GM23338 (cell line): ENCODE measurements at regions not wholly inside any gene's neighbourhood (a gene's known extent, or its start where the extent isn't known, plus 50 kb on each side); places are given as distances from the start of the nearest gene placed in this dataset.

Source experiments
- ATAC-seq: fragments of 200-7000 bp; cut with Tn5 transposase; 3 replicates; pipeline ENCODE4 v1.9.1; 2020
- DNase-seq: peaks from one replicate; pipeline ENCODE4 v3.0.0-alpha.2; 2015; ENCODE audit warnings: low spot score
- H2AFZ ChIP-seq: fragments of 200-600 bp; sonication (generic); 2 replicates; pipeline ENCODE4 v1.8.0; 2016; ENCODE audit warnings: antibody characterized with exemption, mild to moderate bottlenecking, moderate library complexity
- H3F3A ChIP-seq: fragments of 200-600 bp; sonication (generic); replicated peaks from 2 replicates; pipeline ENCODE4 v1.8.0; 2017; ENCODE audit warnings: antibody characterized with exemption, mixed run types, low read depth
- H3K27ac ChIP-seq: fragments of 200-600 bp; sonication (generic); 2 replicates; pipeline ENCODE4 v1.6.1; 2016; ENCODE audit warnings: low read depth
- H3K27me3 ChIP-seq: fragments of 200-600 bp; sonication (generic); 2 replicates; pipeline ENCODE4 v1.8.0; 2016; ENCODE audit warnings: mild to moderate bottlenecking, mixed run types, moderate library complexity; ENCODE audit not compliant: insufficient read depth
- H3K36me3 ChIP-seq: fragments of 200-600 bp; sonication (generic); 2 replicates; pipeline ENCODE4 v1.8.0; 2016; ENCODE audit warnings: mild to moderate bottlenecking; ENCODE audit not compliant: insufficient read depth
- H3K4me1 ChIP-seq: fragments of 200-600 bp; sonication (generic); 2 replicates; pipeline ENCODE4 v1.8.0; 2016; ENCODE audit warnings: mild to moderate bottlenecking, moderate library complexity; ENCODE audit not compliant: insufficient read depth
- H3K4me2 ChIP-seq: fragments of 200-600 bp; sonication (generic); 2 replicates; pipeline ENCODE4 v1.7.1; 2017; ENCODE audit warnings: mixed run types
- H3K4me3 ChIP-seq: fragments of 200-600 bp; sonication (generic); 2 replicates; pipeline ENCODE4 v1.6.1; 2016; ENCODE audit warnings: mixed run types
- H3K79me2 ChIP-seq: fragments of 200-600 bp; sonication (generic); replicated peaks from 2 replicates; pipeline ENCODE4 v1.8.0; 2017; ENCODE audit warnings: mild to moderate bottlenecking; ENCODE audit not compliant: insufficient read depth
- H3K9me2 ChIP-seq: fragments of 200-600 bp; sonication (generic); 2 replicates; pipeline ENCODE4 v1.8.0; 2017; ENCODE audit not compliant: insufficient read depth
- H4K20me1 ChIP-seq: fragments of 200-600 bp; sonication (generic); replicated peaks from 2 replicates; pipeline ENCODE4 v1.8.0; 2017; ENCODE audit warnings: mild to moderate bottlenecking; ENCODE audit not compliant: insufficient read depth
- H3K27ac Mint-ChIP-seq: 2 replicates; pipeline ENCODE4 v1.8.0; 2020; ENCODE audit warnings: inconsistent platforms, mild to moderate bottlenecking, moderate library complexity, mixed read lengths
- H3K27me3 Mint-ChIP-seq: 3 replicates; pipeline ENCODE4 v1.8.0; 2022; ENCODE audit warnings: low read depth, mild to moderate bottlenecking, moderate library complexity, mixed read lengths, inconsistent platforms; ENCODE audit not compliant: insufficient read depth, poor library complexity
- H3K36me3 Mint-ChIP-seq: 3 replicates; pipeline ENCODE4 v1.8.0; 2021; ENCODE audit warnings: low read depth, mild to moderate bottlenecking, inconsistent platforms, moderate library complexity, mixed read lengths
- H3K4me1 Mint-ChIP-seq: 3 replicates; pipeline ENCODE4 v1.8.0; 2020; ENCODE audit warnings: mild to moderate bottlenecking, inconsistent platforms, mixed read lengths
- H3K4me3 Mint-ChIP-seq: 3 replicates; pipeline ENCODE4 v1.8.0; 2021; ENCODE audit warnings: moderate library complexity, mild to moderate bottlenecking, inconsistent platforms, mixed read lengths
- H3K9me3 Mint-ChIP-seq: 3 replicates; pipeline ENCODE4 v1.8.0; 2020; ENCODE audit warnings: moderate library complexity, mild to moderate bottlenecking, inconsistent platforms, mixed read lengths
- CREB1 ChIP-seq: fragments of 250-450 bp; sonication (Bioruptor Pico); IDR thresholded peaks from 2 replicates; pipeline ENCODE4 v1.5.0; 2020; ENCODE audit warnings: low read depth, mild to moderate bottlenecking, moderate library complexity
- EZH2phosphoT487 ChIP-seq: fragments of 200-600 bp; sonication (generic); IDR thresholded peaks from one replicate; pipeline ENCODE4 v1.8.1; 2018; ENCODE audit warnings: antibody characterized with exemption; ENCODE audit not compliant: unreplicated experiment
- JUNB ChIP-seq: IDR thresholded peaks from one replicate; pipeline ENCODE4 v1.6.1; 2016; ENCODE audit warnings: antibody characterized with exemption; ENCODE audit not compliant: unreplicated experiment
- NANOG ChIP-seq: IDR thresholded peaks from 2 replicates; pipeline ENCODE4 v1.6.1; 2016; ENCODE audit warnings: antibody characterized with exemption, borderline replicate concordance
- STAT1 ChIP-seq: IDR thresholded peaks from one replicate; pipeline ENCODE4 v1.6.1; 2016; ENCODE audit warnings: antibody characterized with exemption; ENCODE audit not compliant: unreplicated experiment
- ZNF114 ChIP-seq: fragments of 250-450 bp; sonication (Bioruptor Pico); IDR thresholded peaks from 2 replicates; pipeline ENCODE4 v1.5.0; 2020; ENCODE audit warnings: mild to moderate bottlenecking, moderate library complexity
- ZNF331 ChIP-seq: fragments of 250-450 bp; sonication (Bioruptor Pico); IDR thresholded peaks from 2 replicates; pipeline ENCODE4 v1.5.0; 2020; ENCODE audit warnings: low read depth, mild to moderate bottlenecking, moderate library complexity
- TF ChIP-seq, protein P1 (sequence below): fragments of 250-450 bp; sonication (Bioruptor Pico); IDR thresholded peaks from 2 replicates; pipeline ENCODE4 v1.5.0; 2020; ENCODE audit warnings: mild to moderate bottlenecking, moderate library complexity
- TF ChIP-seq, protein P2 (sequence below), 2 experiments: fragments of 200-600 bp in 1 of 2; sonication (generic) in 1 of 2; conservative IDR thresholded peaks; 2 replicates each; pipeline versions ENCODE4 v1.5.1 to v1.6.1; 2016 to 2017; ENCODE audit warnings: antibody characterized with exemption in 2 of 2, low read depth in 2 of 2, mild to moderate bottlenecking in 2 of 2, moderate library complexity in 1 of 2
- TF ChIP-seq, protein P3 (sequence below): IDR thresholded peaks from one replicate; pipeline ENCODE4 v1.6.1; 2018; ENCODE audit warnings: antibody characterized with exemption; ENCODE audit not compliant: unreplicated experiment
- TF ChIP-seq, protein P4 (sequence below): IDR thresholded peaks from 2 replicates; pipeline ENCODE4 v1.6.1; 2016; ENCODE audit warnings: antibody characterized with exemption

DNA sequence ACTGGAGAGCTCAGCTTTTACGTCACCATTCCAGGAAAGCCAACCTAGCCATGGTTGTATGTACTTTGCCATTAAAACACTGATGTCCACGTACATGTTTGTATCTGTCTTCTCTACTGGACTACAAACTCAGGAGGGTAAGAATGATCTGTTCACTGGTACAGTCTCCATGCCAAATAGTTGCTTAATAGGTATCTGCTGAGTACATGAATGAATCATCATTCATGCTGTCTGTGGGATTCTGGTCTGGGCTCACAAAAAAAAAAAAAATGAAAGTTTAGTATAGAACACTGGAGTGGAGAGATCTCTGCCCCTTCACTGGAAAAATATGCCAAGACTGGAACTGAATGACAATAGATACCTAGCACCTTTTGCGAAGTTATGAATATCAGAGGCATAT lies 102.6 kb upstream of the ITGA4 start (continued):
- TF ChIP-seq, protein P1, sequence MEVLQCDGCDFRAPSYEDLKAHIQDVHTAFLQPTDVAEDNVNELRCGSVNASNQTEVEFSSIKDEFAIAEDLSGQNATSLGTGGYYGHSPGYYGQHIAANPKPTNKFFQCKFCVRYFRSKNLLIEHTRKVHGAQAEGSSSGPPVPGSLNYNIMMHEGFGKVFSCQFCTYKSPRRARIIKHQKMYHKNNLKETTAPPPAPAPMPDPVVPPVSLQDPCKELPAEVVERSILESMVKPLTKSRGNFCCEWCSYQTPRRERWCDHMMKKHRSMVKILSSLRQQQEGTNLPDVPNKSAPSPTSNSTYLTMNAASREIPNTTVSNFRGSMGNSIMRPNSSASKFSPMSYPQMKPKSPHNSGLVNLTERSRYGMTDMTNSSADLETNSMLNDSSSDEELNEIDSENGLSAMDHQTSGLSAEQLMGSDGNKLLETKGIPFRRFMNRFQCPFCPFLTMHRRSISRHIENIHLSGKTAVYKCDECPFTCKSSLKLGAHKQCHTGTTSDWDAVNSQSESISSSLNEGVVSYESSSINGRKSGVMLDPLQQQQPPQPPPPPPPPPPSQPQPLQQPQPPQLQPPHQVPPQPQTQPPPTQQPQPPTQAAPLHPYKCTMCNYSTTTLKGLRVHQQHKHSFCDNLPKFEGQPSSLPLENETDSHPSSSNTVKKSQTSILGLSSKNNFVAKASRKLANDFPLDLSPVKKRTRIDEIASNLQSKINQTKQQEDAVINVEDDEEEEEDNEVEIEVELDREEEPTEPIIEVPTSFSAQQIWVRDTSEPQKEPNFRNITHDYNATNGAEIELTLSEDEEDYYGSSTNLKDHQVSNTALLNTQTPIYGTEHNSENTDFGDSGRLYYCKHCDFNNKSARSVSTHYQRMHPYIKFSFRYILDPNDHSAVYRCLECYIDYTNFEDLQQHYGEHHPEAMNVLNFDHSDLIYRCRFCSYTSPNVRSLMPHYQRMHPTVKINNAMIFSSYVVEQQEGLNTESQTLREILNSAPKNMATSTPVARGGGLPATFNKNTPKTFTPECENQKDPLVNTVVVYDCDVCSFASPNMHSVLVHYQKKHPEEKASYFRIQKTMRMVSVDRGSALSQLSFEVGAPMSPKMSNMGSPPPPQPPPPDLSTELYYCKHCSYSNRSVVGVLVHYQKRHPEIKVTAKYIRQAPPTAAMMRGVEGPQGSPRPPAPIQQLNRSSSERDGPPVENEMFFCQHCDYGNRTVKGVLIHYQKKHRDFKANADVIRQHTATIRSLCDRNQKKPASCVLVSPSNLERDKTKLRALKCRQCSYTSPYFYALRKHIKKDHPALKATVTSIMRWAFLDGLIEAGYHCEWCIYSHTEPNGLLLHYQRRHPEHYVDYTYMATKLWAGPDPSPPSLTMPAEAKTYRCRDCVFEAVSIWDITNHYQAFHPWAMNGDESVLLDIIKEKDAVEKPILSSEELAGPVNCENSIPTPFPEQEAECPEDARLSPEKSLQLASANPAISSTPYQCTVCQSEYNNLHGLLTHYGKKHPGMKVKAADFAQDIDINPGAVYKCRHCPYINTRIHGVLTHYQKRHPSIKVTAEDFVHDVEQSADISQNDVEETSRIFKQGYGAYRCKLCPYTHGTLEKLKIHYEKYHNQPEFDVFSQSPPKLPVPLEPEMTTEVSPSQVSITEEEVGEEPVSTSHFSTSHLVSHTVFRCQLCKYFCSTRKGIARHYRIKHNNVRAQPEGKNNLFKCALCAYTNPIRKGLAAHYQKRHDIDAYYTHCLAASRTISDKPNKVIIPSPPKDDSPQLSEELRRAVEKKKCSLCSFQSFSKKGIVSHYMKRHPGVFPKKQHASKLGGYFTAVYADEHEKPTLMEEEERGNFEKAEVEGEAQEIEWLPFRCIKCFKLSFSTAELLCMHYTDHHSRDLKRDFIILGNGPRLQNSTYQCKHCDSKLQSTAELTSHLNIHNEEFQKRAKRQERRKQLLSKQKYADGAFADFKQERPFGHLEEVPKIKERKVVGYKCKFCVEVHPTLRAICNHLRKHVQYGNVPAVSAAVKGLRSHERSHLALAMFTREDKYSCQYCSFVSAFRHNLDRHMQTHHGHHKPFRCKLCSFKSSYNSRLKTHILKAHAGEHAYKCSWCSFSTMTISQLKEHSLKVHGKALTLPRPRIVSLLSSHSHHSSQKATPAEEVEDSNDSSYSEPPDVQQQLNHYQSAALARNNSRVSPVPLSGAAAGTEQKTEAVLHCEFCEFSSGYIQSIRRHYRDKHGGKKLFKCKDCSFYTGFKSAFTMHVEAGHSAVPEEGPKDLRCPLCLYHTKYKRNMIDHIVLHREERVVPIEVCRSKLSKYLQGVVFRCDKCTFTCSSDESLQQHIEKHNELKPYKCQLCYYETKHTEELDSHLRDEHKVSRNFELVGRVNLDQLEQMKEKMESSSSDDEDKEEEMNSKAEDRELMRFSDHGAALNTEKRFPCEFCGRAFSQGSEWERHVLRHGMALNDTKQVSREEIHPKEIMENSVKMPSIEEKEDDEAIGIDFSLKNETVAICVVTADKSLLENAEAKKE (CRISPR knock-in tag): no peak

GRCh38 chr2:181356526-181357130 lies 100.6 kb upstream of the ITGA4 start:
- no peaks in the 10 kb centered on the region for H3K9me2 ChIP-seq
- DNase-seq (no peak), ATAC-seq (no peak)
- Mint-ChIP-seq H3K36me3 (no peaks in the 10 kb centered on the region), H3K4me3 (no peak overlapping the region), H3K27ac (no peak overlapping the region), H3K4me1 (no peaks in the 10 kb centered on the region), H3K27me3 (no peaks in the 10 kb centered on the region), H3K9me3 (no peaks in the 10 kb centered on the region)
- H3K4me2 ChIP-seq: no peak overlapping the region
- H3K79me2 ChIP-seq: no peaks in the 10 kb centered on the region
- H3K27me3 ChIP-seq: no peaks in the 10 kb centered on the region
- H3F3A ChIP-seq: no peaks in the 10 kb centered on the region
- no peaks in the 10 kb centered on the region for H4K20me1 ChIP-seq
- H3K27ac ChIP-seq: no peak overlapping the region
- no peaks in the 10 kb centered on the region for H3K4me1 ChIP-seq
- no peak overlapping the region for H3K4me3 ChIP-seq
- TF ChIP-seq JUNB (no peak), CREB1 (CRISPR knock-in tag) (no peak), STAT1 (no peak), ZNF331 (CRISPR knock-in tag) (no peak), EZH2phosphoT487 (no peak), ZNF114 (CRISPR knock-in tag) (no peak), NANOG (no peak)
- TF ChIP-seq, protein P2, sequence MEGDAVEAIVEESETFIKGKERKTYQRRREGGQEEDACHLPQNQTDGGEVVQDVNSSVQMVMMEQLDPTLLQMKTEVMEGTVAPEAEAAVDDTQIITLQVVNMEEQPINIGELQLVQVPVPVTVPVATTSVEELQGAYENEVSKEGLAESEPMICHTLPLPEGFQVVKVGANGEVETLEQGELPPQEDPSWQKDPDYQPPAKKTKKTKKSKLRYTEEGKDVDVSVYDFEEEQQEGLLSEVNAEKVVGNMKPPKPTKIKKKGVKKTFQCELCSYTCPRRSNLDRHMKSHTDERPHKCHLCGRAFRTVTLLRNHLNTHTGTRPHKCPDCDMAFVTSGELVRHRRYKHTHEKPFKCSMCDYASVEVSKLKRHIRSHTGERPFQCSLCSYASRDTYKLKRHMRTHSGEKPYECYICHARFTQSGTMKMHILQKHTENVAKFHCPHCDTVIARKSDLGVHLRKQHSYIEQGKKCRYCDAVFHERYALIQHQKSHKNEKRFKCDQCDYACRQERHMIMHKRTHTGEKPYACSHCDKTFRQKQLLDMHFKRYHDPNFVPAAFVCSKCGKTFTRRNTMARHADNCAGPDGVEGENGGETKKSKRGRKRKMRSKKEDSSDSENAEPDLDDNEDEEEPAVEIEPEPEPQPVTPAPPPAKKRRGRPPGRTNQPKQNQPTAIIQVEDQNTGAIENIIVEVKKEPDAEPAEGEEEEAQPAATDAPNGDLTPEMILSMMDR (conservative IDR thresholded peaks at IDR 0.05; ENCODE audit: low read depth in 2 of 2): no peak
- TF ChIP-seq, protein P3, sequence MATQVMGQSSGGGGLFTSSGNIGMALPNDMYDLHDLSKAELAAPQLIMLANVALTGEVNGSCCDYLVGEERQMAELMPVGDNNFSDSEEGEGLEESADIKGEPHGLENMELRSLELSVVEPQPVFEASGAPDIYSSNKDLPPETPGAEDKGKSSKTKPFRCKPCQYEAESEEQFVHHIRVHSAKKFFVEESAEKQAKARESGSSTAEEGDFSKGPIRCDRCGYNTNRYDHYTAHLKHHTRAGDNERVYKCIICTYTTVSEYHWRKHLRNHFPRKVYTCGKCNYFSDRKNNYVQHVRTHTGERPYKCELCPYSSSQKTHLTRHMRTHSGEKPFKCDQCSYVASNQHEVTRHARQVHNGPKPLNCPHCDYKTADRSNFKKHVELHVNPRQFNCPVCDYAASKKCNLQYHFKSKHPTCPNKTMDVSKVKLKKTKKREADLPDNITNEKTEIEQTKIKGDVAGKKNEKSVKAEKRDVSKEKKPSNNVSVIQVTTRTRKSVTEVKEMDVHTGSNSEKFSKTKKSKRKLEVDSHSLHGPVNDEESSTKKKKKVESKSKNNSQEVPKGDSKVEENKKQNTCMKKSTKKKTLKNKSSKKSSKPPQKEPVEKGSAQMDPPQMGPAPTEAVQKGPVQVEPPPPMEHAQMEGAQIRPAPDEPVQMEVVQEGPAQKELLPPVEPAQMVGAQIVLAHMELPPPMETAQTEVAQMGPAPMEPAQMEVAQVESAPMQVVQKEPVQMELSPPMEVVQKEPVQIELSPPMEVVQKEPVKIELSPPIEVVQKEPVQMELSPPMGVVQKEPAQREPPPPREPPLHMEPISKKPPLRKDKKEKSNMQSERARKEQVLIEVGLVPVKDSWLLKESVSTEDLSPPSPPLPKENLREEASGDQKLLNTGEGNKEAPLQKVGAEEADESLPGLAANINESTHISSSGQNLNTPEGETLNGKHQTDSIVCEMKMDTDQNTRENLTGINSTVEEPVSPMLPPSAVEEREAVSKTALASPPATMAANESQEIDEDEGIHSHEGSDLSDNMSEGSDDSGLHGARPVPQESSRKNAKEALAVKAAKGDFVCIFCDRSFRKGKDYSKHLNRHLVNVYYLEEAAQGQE: no peak
- TF ChIP-seq, protein P4, sequence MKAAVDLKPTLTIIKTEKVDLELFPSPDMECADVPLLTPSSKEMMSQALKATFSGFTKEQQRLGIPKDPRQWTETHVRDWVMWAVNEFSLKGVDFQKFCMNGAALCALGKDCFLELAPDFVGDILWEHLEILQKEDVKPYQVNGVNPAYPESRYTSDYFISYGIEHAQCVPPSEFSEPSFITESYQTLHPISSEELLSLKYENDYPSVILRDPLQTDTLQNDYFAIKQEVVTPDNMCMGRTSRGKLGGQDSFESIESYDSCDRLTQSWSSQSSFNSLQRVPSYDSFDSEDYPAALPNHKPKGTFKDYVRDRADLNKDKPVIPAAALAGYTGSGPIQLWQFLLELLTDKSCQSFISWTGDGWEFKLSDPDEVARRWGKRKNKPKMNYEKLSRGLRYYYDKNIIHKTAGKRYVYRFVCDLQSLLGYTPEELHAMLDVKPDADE: no peak
- H2AFZ ChIP-seq: no peak overlapping the region
- H3K36me3 ChIP-seq: no peaks in the 10 kb centered on the region
